ENCODE measurements at regions not wholly inside any gene's neighbourhood (a gene's known extent, or its start where the extent isn't known, plus 50 kb on each side); places are given as distances from the start of the nearest gene placed in this dataset.

GRCh38 chr14:58746261-58746660, 108.5 kb downstream of the DACT1 start:
- Histone ChIP-seq H3K4me3 (ENCODE audit: low read depth in 2 of 2, low read length in 1 of 2) (no peak overlapping the region), H3K4me2 (peak overlapping the region; percentile 30), H3K79me2 (ENCODE audit: insufficient read depth) (no peaks in the 10 kb centered on the region), H2AFZ (ENCODE audit: low read depth) (no peak overlapping the region), H3K9me2 (no peaks in the 10 kb centered on the region), H3K36me3 (replicated peaks in 1 of 2; ENCODE audit: control insufficient read depth in 1 of 2, insufficient read depth in 2 of 2, low read length in 1 of 2) (no peaks in the 10 kb centered on the region), H3F3A (replicated peaks; ENCODE audit: insufficient read depth) (peaks cover 31% of the 10 kb centered on the region), H3K9me3 (no peaks in the 10 kb centered on the region), H3K9ac (peak overlapping the region; percentile 23; the same call in 1 of the 2 replicates), H3K4me1 (ENCODE audit: control insufficient read depth in 1 of 2, insufficient read depth in 2 of 2, low read depth in 1 of 2, low read length in 1 of 2) (peaks cover 0 to 6% of the 10 kb centered on the region in 2 experiments; a peak in 3 of 4 replicates), H3K27ac (ENCODE audit: low read depth in 2 of 2, low read length in 1 of 2) (peak overlapping the region in 1 of 2 experiments; percentile 73; a peak in 2 of 4 replicates), H4K20me1 (ENCODE audit: insufficient read depth) (no peaks in the 10 kb centered on the region), H3K27me3 (ENCODE audit: insufficient read depth) (no peaks in the 10 kb centered on the region)
- CTCF ChIA-PET = interaction anchor here (1.5 kb wide), 1 partner anchor 245 kb away, joined by 3 read pairs; no protein-coding TSS in a partner anchor
- no peak for DNase-seq
- 21% methylated on average over 1 of the region's 1 CpG for WGBS (ENCODE audit: low lambda C conversion rate)
- POLR2A ChIA-PET = no interaction called here
- TF ChIP-seq, protein P1, sequence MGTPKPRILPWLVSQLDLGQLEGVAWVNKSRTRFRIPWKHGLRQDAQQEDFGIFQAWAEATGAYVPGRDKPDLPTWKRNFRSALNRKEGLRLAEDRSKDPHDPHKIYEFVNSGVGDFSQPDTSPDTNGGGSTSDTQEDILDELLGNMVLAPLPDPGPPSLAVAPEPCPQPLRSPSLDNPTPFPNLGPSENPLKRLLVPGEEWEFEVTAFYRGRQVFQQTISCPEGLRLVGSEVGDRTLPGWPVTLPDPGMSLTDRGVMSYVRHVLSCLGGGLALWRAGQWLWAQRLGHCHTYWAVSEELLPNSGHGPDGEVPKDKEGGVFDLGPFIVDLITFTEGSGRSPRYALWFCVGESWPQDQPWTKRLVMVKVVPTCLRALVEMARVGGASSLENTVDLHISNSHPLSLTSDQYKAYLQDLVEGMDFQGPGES (IDR thresholded peaks at IDR 0.05; ENCODE audit: low read depth, low read length) = no peak
- peak; percentile 95 for TF ChIP-seq TEAD4 (IDR thresholded peaks at IDR 0.05; ENCODE audit: borderline replicate concordance, insufficient read depth)
- 0 out of 2 replicates have a peak, but pooled peaks have one; percentile 20 for TF ChIP-seq FOXM1 (IDR thresholded peaks at IDR 0.05; ENCODE audit: low read depth)
- peak; percentile 74; the same call in 1 of the 2 replicates for TF ChIP-seq POLR2AphosphoS5 (IDR thresholded peaks at IDR 0.05; ENCODE audit: low read depth, low read length)
- 0 out of 2 replicates have a peak, but pooled peaks have one; percentile 2 for TF ChIP-seq USF1 (IDR thresholded peaks at IDR 0.05; ENCODE audit: borderline replicate concordance, low read depth)
- TF ChIP-seq FOXJ3 (CRISPR knock-in tag; IDR thresholded peaks at IDR 0.05) = no peak
- TF ChIP-seq, protein P2, sequence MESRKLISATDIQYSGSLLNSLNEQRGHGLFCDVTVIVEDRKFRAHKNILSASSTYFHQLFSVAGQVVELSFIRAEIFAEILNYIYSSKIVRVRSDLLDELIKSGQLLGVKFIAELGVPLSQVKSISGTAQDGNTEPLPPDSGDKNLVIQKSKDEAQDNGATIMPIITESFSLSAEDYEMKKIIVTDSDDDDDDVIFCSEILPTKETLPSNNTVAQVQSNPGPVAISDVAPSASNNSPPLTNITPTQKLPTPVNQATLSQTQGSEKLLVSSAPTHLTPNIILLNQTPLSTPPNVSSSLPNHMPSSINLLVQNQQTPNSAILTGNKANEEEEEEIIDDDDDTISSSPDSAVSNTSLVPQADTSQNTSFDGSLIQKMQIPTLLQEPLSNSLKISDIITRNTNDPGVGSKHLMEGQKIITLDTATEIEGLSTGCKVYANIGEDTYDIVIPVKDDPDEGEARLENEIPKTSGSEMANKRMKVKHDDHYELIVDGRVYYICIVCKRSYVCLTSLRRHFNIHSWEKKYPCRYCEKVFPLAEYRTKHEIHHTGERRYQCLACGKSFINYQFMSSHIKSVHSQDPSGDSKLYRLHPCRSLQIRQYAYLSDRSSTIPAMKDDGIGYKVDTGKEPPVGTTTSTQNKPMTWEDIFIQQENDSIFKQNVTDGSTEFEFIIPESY (IDR thresholded peaks at IDR 0.05; ENCODE audit: borderline replicate concordance, low read depth) = peak; percentile 48; the same call in 1 of the 2 replicates
- no peak for TF ChIP-seq SMC3 (IDR thresholded peaks at IDR 0.05; ENCODE audit: low read depth, low read length)
- TF ChIP-seq MXI1 (IDR thresholded peaks at IDR 0.05; ENCODE audit: low read depth, low read length) = no peak
- no peak for TF ChIP-seq REST (IDR thresholded peaks at IDR 0.05; ENCODE audit: low read depth, low read length)
- peak; percentile 85; the same call in 1 of the 2 replicates for TF ChIP-seq RXRA (IDR thresholded peaks at IDR 0.05; ENCODE audit: borderline replicate concordance, low read depth)
- no peak for TF ChIP-seq SIN3A (IDR thresholded peaks at IDR 0.05; ENCODE audit: borderline replicate concordance, low read depth, low read length)
- no peak for TF ChIP-seq YY1 (IDR thresholded peaks at IDR 0.05; ENCODE audit: low read depth)
- TF ChIP-seq RAD21 (IDR thresholded peaks at IDR 0.05; ENCODE audit: low read length) = no peak
- TF ChIP-seq JUND (IDR thresholded peaks at IDR 0.05) = peak; percentile 87
- peak; percentile 85; the same call in 1 of the 2 replicates for TF ChIP-seq MEF2A (IDR thresholded peaks at IDR 0.05; ENCODE audit: borderline replicate concordance, low read depth)
- peak; percentile 94 for TF ChIP-seq PBX3 (IDR thresholded peaks at IDR 0.05)
- TF ChIP-seq EP300 (IDR thresholded peaks at IDR 0.05; ENCODE audit: borderline replicate concordance in 1 of 2, low read depth in 1 of 2, low read length in 1 of 2) = peak in 1 of 2 experiments; percentile 90; a peak in 1 of 4 replicates
- TF ChIP-seq, protein P3, sequence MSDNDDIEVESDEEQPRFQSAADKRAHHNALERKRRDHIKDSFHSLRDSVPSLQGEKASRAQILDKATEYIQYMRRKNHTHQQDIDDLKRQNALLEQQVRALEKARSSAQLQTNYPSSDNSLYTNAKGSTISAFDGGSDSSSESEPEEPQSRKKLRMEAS (IDR thresholded peaks at IDR 0.05; ENCODE audit: low read depth) = peak; percentile 36; the same call in 1 of the 2 replicates
- no peak for TF ChIP-seq ELF1 (IDR thresholded peaks at IDR 0.05)
- TF ChIP-seq NRF1 (IDR thresholded peaks at IDR 0.05; ENCODE audit: low read depth, low read length) = no peak
- TF ChIP-seq GATA2 (CRISPR knock-in tag; IDR thresholded peaks at IDR 0.05) = no peak
- TF ChIP-seq EZH2phosphoT487 (IDR thresholded peaks at IDR 0.05; ENCODE audit: borderline replicate concordance, low read depth) = no peak
- TF ChIP-seq RFX5 (IDR thresholded peaks at IDR 0.05; ENCODE audit: low read length) = no peak
- no peak for TF ChIP-seq CHD2 (IDR thresholded peaks at IDR 0.05; ENCODE audit: low read length, partially characterized antibody)
- peak; percentile 82 for TF ChIP-seq FOSL2 (IDR thresholded peaks at IDR 0.05; ENCODE audit: borderline replicate concordance, low read depth)
